HG03280 (cell line): ENCODE measurements at regions not wholly inside any gene's neighbourhood (a gene's known extent, or its start where the extent isn't known, plus 50 kb on each side); places are given as distances from the start of the nearest gene placed in this dataset.

ENCODE experiments used
- ATAC-seq: cut with Tn5 transposase; IDR thresholded peaks from one replicate; pipeline ENCODE4 v1.9.1; 2021; ENCODE audit warnings: mild to moderate bottlenecking, moderate library complexity; ENCODE audit not compliant: unreplicated experiment

- ATAC-seq, result no peak
Measured at GRCh38 chrY:7465185-7465621, 553.7 kb upstream of the AMELY start.

- no peak for ATAC-seq
Measured at GRCh38 chrY:7464742-7465141, 553.2 kb upstream of the AMELY start.

- no peak for ATAC-seq
Measured at GRCh38 chrY:7463711-7464110, 552.2 kb upstream of the AMELY start.

- ATAC-seq, result no peak
Measured at GRCh38 chrY:7463196-7463595, 551.6 kb upstream of the AMELY start.

- no peak for ATAC-seq
Measured at GRCh38 chrY:7462657-7463056, 551.1 kb upstream of the AMELY start.

- ATAC-seq, result no peak
Measured at GRCh38 chrY:7461873-7462525, 550.4 kb upstream of the AMELY start.

- ATAC-seq, result no peak
Measured at GRCh38 chrY:7459802-7460201, 548.2 kb upstream of the AMELY start.

- ATAC-seq, result no peak
Measured at GRCh38 chrY:7458301-7459078, 546.9 kb upstream of the AMELY start.

GRCh38 chrY:7457286-7458015 lies 545.9 kb upstream of the AMELY start:
- ATAC-seq, result no peak

- no peak for ATAC-seq
Measured at GRCh38 chrY:7455626-7456025, 544.1 kb upstream of the AMELY start.

GRCh38 chrY:7453336-7453735 lies 541.8 kb upstream of the AMELY start:
- peak; percentile 75 for ATAC-seq

GRCh38 chrY:7452246-7452645 lies 540.7 kb upstream of the AMELY start:
- ATAC-seq, result no peak

- ATAC-seq, result no peak
Measured at GRCh38 chrY:7449860-7450259, 538.3 kb upstream of the AMELY start.

GRCh38 chrY:7448687-7449086 lies 537.1 kb upstream of the AMELY start:
- ATAC-seq, result no peak

- ATAC-seq, result no peak
Measured at GRCh38 chrY:7447881-7448516, 536.4 kb upstream of the AMELY start.

GRCh38 chrY:7444141-7444540 lies 532.6 kb upstream of the AMELY start:
- ATAC-seq, result no peak

GRCh38 chrY:7440796-7441530 lies 529.4 kb upstream of the AMELY start:
- no peak for ATAC-seq

GRCh38 chrY:7437086-7437485 lies 525.5 kb upstream of the AMELY start:
- ATAC-seq, result no peak

GRCh38 chrY:7433817-7434809 lies 522.6 kb upstream of the AMELY start:
- ATAC-seq, result no peak
